Adipocyte (in vitro differentiated cells): ENCODE measurements at regions not wholly inside any gene's neighbourhood (a gene's known extent, or its start where the extent isn't known, plus 50 kb on each side); places are given as distances from the start of the nearest gene placed in this dataset.
"Not testable (repeated sequence)": the region's sequence is repeated elsewhere in the genome, so short reads cannot be mapped to it uniquely, and the experiment has no call there.

Experiments
- DNase-seq: peaks from one replicate; pipeline ENCODE4 v3.0.0-alpha.2; 2015; ENCODE audit warnings: low read depth
- H3K27me3 ChIP-seq: replicated peaks from 2 replicates; pipeline ENCODE4 v1.7.0; 2013; ENCODE audit warnings: mild to moderate bottlenecking, low read length, moderate library complexity; ENCODE audit not compliant: control insufficient read depth, insufficient read depth
- H3K36me3 ChIP-seq: 2 replicates; pipeline ENCODE4 v1.7.0; 2013; ENCODE audit warnings: low read length, mild to moderate bottlenecking, moderate library complexity; ENCODE audit not compliant: control insufficient read depth, insufficient read depth, severe bottlenecking
- H3K4me1 ChIP-seq: 2 replicates; pipeline ENCODE4 v1.7.0; 2013; ENCODE audit warnings: mild to moderate bottlenecking, low read length, moderate library complexity; ENCODE audit not compliant: control insufficient read depth, insufficient read depth
- H3K4me3 ChIP-seq: 2 replicates; pipeline ENCODE4 v1.7.0; 2013; ENCODE audit warnings: mild to moderate bottlenecking, low read length, moderate library complexity
- H3K9ac ChIP-seq: 2 replicates; pipeline ENCODE4 v1.7.0; 2013; ENCODE audit warnings: mild to moderate bottlenecking, low read length, moderate library complexity
- H3K9me3 ChIP-seq: 2 replicates; pipeline ENCODE4 v1.7.0; 2013; ENCODE audit warnings: mild to moderate bottlenecking, low read length, moderate library complexity; ENCODE audit not compliant: control insufficient read depth

GRCh38 chr2:16359961-16360360, 305.7 kb downstream of the CYRIA start:
- H3K9ac ChIP-seq = no peak overlapping the region
- H3K9me3 ChIP-seq = peaks cover 7% of the 10 kb centered on the region
- DNase-seq = no peak
- H3K27me3 ChIP-seq = no peaks in the 10 kb centered on the region
- no peaks in the 10 kb centered on the region for H3K36me3 ChIP-seq
- no peak overlapping the region for H3K4me3 ChIP-seq
- H3K4me1 ChIP-seq = no peaks in the 10 kb centered on the region

- H3K4me1 ChIP-seq = no peaks in the 10 kb centered on the region
- H3K36me3 ChIP-seq = no peaks in the 10 kb centered on the region
- DNase-seq = no peak
These were observed 308.4 kb downstream of the CYRIA start for GRCh38 chr2:16357188-16357587.

GRCh38 chr2:16351541-16351940, 314.1 kb downstream of the CYRIA start:
- Histone ChIP-seq H3K27me3 (no peaks in the 10 kb centered on the region), H3K4me1 (no peaks in the 10 kb centered on the region), H3K36me3 (no peaks in the 10 kb centered on the region), H3K9me3 (peaks cover 12% of the 10 kb centered on the region), H3K9ac (no peak overlapping the region), H3K4me3 (no peak overlapping the region)
- no peak for DNase-seq

More at GRCh38 chr2:16357188-16357587, 308.4 kb downstream of the CYRIA start:
- Histone ChIP-seq H3K9ac (no peak overlapping the region), H3K9me3 (peaks cover 7% of the 10 kb centered on the region), H3K4me3 (no peak overlapping the region), H3K27me3 (no peaks in the 10 kb centered on the region)

- H3K36me3 ChIP-seq = no peaks in the 10 kb centered on the region
- H3K9me3 ChIP-seq = peaks cover 13% of the 10 kb centered on the region
- H3K4me1 ChIP-seq = no peaks in the 10 kb centered on the region
- no peak overlapping the region for H3K9ac ChIP-seq
- DNase-seq = no peak
- H3K27me3 ChIP-seq = no peaks in the 10 kb centered on the region
- H3K4me3 ChIP-seq = no peak overlapping the region
These were observed 314.5 kb downstream of the CYRIA start for GRCh38 chr2:16351137-16351536.

- Histone ChIP-seq H3K9me3 (peaks cover 13% of the 10 kb centered on the region), H3K36me3 (no peaks in the 10 kb centered on the region), H3K9ac (no peak overlapping the region), H3K27me3 (no peaks in the 10 kb centered on the region), H3K4me1 (no peaks in the 10 kb centered on the region), H3K4me3 (no peak overlapping the region)
- DNase-seq = no peak
These were observed 315.4 kb downstream of the CYRIA start for GRCh38 chr2:16350211-16350610.

- Histone ChIP-seq H3K9ac (no peak overlapping the region), H3K4me3 (no peak overlapping the region), H3K27me3 (no peaks in the 10 kb centered on the region), H3K4me1 (no peaks in the 10 kb centered on the region), H3K36me3 (no peaks in the 10 kb centered on the region), H3K9me3 (peaks cover 13% of the 10 kb centered on the region)
- no peak for DNase-seq
These were observed 315.8 kb downstream of the CYRIA start for GRCh38 chr2:16349811-16350210.

- no peak for DNase-seq
- Histone ChIP-seq H3K4me3 (no peak overlapping the region), H3K36me3 (no peaks in the 10 kb centered on the region), H3K9ac (no peak overlapping the region), H3K9me3 (peaks cover 13% of the 10 kb centered on the region), H3K27me3 (no peaks in the 10 kb centered on the region), H3K4me1 (no peaks in the 10 kb centered on the region)
These were observed 316.7 kb downstream of the CYRIA start for GRCh38 chr2:16348821-16349515.

GRCh38 chr2:16346671-16347070, 319.0 kb downstream of the CYRIA start:
- Histone ChIP-seq H3K4me1 (no peaks in the 10 kb centered on the region), H3K9me3 (peaks cover 13% of the 10 kb centered on the region), H3K36me3 (no peaks in the 10 kb centered on the region), H3K9ac (no peak overlapping the region), H3K27me3 (no peaks in the 10 kb centered on the region), H3K4me3 (no peak overlapping the region)
- no peak for DNase-seq

- H3K9ac ChIP-seq, H3K4me1 ChIP-seq: not testable (repeated sequence)
These were observed 320.4 kb downstream of the CYRIA start for GRCh38 chr2:16345231-16345630.

GRCh38 chr2:16339206-16339605, 326.4 kb downstream of the CYRIA start:
- no peaks in the 10 kb centered on the region for H3K4me1 ChIP-seq

More at GRCh38 chr2:16345231-16345630, 320.4 kb downstream of the CYRIA start:
- H3K27me3 ChIP-seq, DNase-seq, H3K36me3 ChIP-seq, H3K9me3 ChIP-seq, H3K4me3 ChIP-seq: not testable (repeated sequence)

GRCh38 chr2:16338026-16338425, 327.6 kb downstream of the CYRIA start:
- Histone ChIP-seq H3K36me3 (no peaks in the 10 kb centered on the region), H3K9ac (no peak overlapping the region), H3K9me3 (peaks cover 15% of the 10 kb centered on the region), H3K4me3 (no peak overlapping the region), H3K4me1 (no peaks in the 10 kb centered on the region), H3K27me3 (no peaks in the 10 kb centered on the region)
- DNase-seq = no peak

More at GRCh38 chr2:16339206-16339605, 326.4 kb downstream of the CYRIA start:
- no peaks in the 10 kb centered on the region for H3K36me3 ChIP-seq
- no peak for DNase-seq
- peaks cover 15% of the 10 kb centered on the region for H3K9me3 ChIP-seq
- no peak overlapping the region for H3K4me3 ChIP-seq
- no peaks in the 10 kb centered on the region for H3K27me3 ChIP-seq
- no peak overlapping the region for H3K9ac ChIP-seq

GRCh38 chr2:16336916-16337315, 328.7 kb downstream of the CYRIA start:
- H3K36me3 ChIP-seq = no peaks in the 10 kb centered on the region
- no peaks in the 10 kb centered on the region for H3K27me3 ChIP-seq
- H3K9ac ChIP-seq = no peak overlapping the region
- DNase-seq = no peak
- no peak overlapping the region for H3K4me3 ChIP-seq
- peaks cover 5% of the 10 kb centered on the region for H3K4me1 ChIP-seq
- peaks cover 15% of the 10 kb centered on the region for H3K9me3 ChIP-seq
